GM12878 (cell line): ENCODE measurements at regions not wholly inside any gene's neighbourhood (a gene's known extent, or its start where the extent isn't known, plus 50 kb on each side); places are given as distances from the start of the nearest gene placed in this dataset.

Experiments used
- ATAC-seq: fragments of 200-7000 bp; cut with Tn5 transposase; 3 replicates; pipeline ENCODE4 v1.9.1; 2020; ENCODE audit warnings: mild to moderate bottlenecking, moderate library complexity
- BruUV-seq: library from RNA; stranded (reverse); fragments of 400-500 nt; replicated peaks from 2 replicates; lab custom pipeline; 2021; lab: Mats Ljungman, UMichigan
- CTCF ChIA-PET: fragments of 300-600 bp; sonication (Branson Sonifier 250); formaldehyde crosslinking; extraction: SDS; loops from one replicate; lab custom pipeline; 2021; ENCODE audit warnings: inconsistent platforms; lab: Yijun Ruan, JAX
- POLR2A ChIA-PET: fragments of 350-600 bp; formaldehyde crosslinking; extraction: SDS; loops from one replicate; lab custom pipeline; 2021; ENCODE audit warnings: inconsistent platforms; lab: Charles Lee
- RAD21 ChIA-PET: fragments of 300-600 bp; sonication (Branson Sonifier 250); formaldehyde crosslinking; loops from one replicate; lab custom pipeline; 2023; ENCODE audit warnings: antibody characterized with exemption; ENCODE audit not compliant: unreplicated experiment; lab: Charles Lee
- SMC1A ChIA-PET: fragments of 300-600 bp; sonication (Branson Sonifier 250); formaldehyde crosslinking; loops from one replicate; lab custom pipeline; 2023; ENCODE audit not compliant: unreplicated experiment, uncharacterized antibody; lab: Charles Lee
- DNase-seq: peaks from one replicate; pipeline ENCODE4 v3.0.0-alpha.2; 2011; ENCODE audit warnings: low read depth, low spot score
- FAIRE-seq: peaks from 3 replicates; lab custom pipeline; 2011; peaks lifted over from hg19 to GRCh38; lab: Jason Lieb, UNC
- H2AFZ ChIP-seq: 2 replicates; pipeline ENCODE4 v1.6.0; 2011; ENCODE audit warnings: low read depth, low read length, control low read depth; ENCODE audit not compliant: control insufficient read depth
- H3K27ac ChIP-seq: 2 replicates; pipeline ENCODE4 v1.5.1; 2011; ENCODE audit warnings: control low read depth; ENCODE audit not compliant: control insufficient read depth, insufficient read depth
- H3K27me3 ChIP-seq, 2 experiments: replicated peaks in 1 of 2; 2 replicates each; pipeline versions ENCODE4 v1.6.0 to v1.6.1; 2011; ENCODE audit warnings: low read length in 1 of 2; ENCODE audit not compliant: control insufficient read depth in 2 of 2, insufficient read depth in 2 of 2
- H3K36me3 ChIP-seq, 2 experiments: 2 replicates each; pipeline ENCODE4 v1.5.1; 2011; ENCODE audit warnings: low read length in 1 of 2; ENCODE audit not compliant: control insufficient read depth in 2 of 2, insufficient read depth in 2 of 2
- H3K4me1 ChIP-seq: 2 replicates; pipeline ENCODE4 v1.6.1; 2011; ENCODE audit warnings: mild to moderate bottlenecking, low read length, moderate library complexity, mixed read lengths; ENCODE audit not compliant: control insufficient read depth, insufficient read depth
- H3K4me2 ChIP-seq: 2 replicates; pipeline ENCODE4 v1.6.0; 2011; ENCODE audit warnings: control low read depth; ENCODE audit not compliant: control insufficient read depth, insufficient read depth
- H3K4me3 ChIP-seq: fragments of 200-600 bp; sonication (generic); 2 replicates; pipeline ENCODE4 v1.5.1; 2016
- H3K79me2 ChIP-seq: 2 replicates; pipeline ENCODE4 v1.6.0; 2011; ENCODE audit warnings: low read length; ENCODE audit not compliant: control insufficient read depth, insufficient read depth
- H3K9ac ChIP-seq: 2 replicates; pipeline ENCODE4 v1.8.0; 2011; ENCODE audit warnings: low read length, control low read depth, mixed read lengths; ENCODE audit not compliant: control insufficient read depth, insufficient read depth
- H3K9me3 ChIP-seq: replicated peaks from 3 replicates; pipeline ENCODE4 v1.5.1; 2011; ENCODE audit warnings: mild to moderate bottlenecking, low read length; ENCODE audit not compliant: control insufficient read depth, insufficient read depth
- H4K20me1 ChIP-seq: 2 replicates; pipeline ENCODE4 v1.6.0; 2011; ENCODE audit not compliant: control insufficient read depth, insufficient read depth
- CBFB ChIP-seq: IDR thresholded peaks from 2 replicates; pipeline ENCODE4 v1.6.1; 2016; ENCODE audit warnings: antibody characterized with exemption, low read depth
- CEBPZ ChIP-seq: fragments of 150-350 bp; IDR thresholded peaks from 2 replicates; pipeline ENCODE4 v1.6.1; 2016; ENCODE audit warnings: low read depth, low read length
- CHD4 ChIP-seq: fragments of 200-600 bp; sonication (generic); IDR thresholded peaks from 2 replicates; pipeline ENCODE4 v1.6.1; 2016; ENCODE audit warnings: mild to moderate bottlenecking
- KAT2A ChIP-seq: conservative IDR thresholded peaks from 2 replicates; pipeline ENCODE4 v1.6.1; 2011; ENCODE audit warnings: low read depth, low read length; ENCODE audit not compliant: control insufficient read depth
- POLR2A ChIP-seq: IDR thresholded peaks from 2 replicates; pipeline ENCODE4 v1.6.1; 2011; ENCODE audit warnings: low read depth, mild to moderate bottlenecking, low read length
- SREBF1 ChIP-seq: IDR thresholded peaks from 2 replicates; pipeline ENCODE4 v1.6.1; 2012; ENCODE audit warnings: mild to moderate bottlenecking, low read length
- SREBF2 ChIP-seq: IDR thresholded peaks from 2 replicates; pipeline ENCODE4 v1.6.1; 2012; ENCODE audit warnings: mild to moderate bottlenecking, low read length
- WGBS: methylation state at CpG from one replicate; pipeline ENCODE4 v1.1.6; 2016; ENCODE audit warnings: low lambda C conversion rate; ENCODE audit not compliant: insufficient replicate concordance, insufficient coverage; ENCODE audit errors: missing lambda C conversion rate; 5-methylcytosine and 5-hydroxymethylcytosine counted together
- in situ Hi-C: fragments of 300-500 bp; cut with MboI; formaldehyde crosslinking; loops from 9 replicates; pipeline ENCODE4 v1.14.3; 2018; ENCODE audit warnings: mixed read lengths
- intact Hi-C: fragments of 100-400 bp; cut with micrococcal nuclease; formaldehyde crosslinking; loops from one replicate; pipeline ENCODE4 v1.14.2; 2022; ENCODE audit not compliant: unreplicated experiment

- RAD21 ChIA-PET, result no interaction called here
- no peak for TF ChIP-seq POLR2A
- no peak for TF ChIP-seq SREBF1
- TF ChIP-seq CEBPZ, result no peak
- TF ChIP-seq CBFB, result no peak
- no peak for TF ChIP-seq CHD4
- TF ChIP-seq KAT2A, result no peak
- TF ChIP-seq SREBF2, result no peak
- TF ChIP-seq, all 136 proteins: peak for 0
- ChIA-PET SMC1A (no interaction called here), CTCF (no interaction called here), POLR2A (no interaction called here)
- FAIRE-seq, result no peak
- Histone ChIP-seq H3K79me2 (no peaks in the 10 kb centered on the region), H3K4me3 (no peak overlapping the region), H2AFZ (no peak overlapping the region), H3K4me2 (no peak overlapping the region), H3K36me3 (no peaks in the 10 kb centered on the region), H3K27ac (no peak overlapping the region), H4K20me1 (no peaks in the 10 kb centered on the region), H3K9me3 (no peaks in the 10 kb centered on the region), H3K27me3 (no peaks in the 10 kb centered on the region), H3K9ac (no peak overlapping the region), H3K4me1 (no peaks in the 10 kb centered on the region)
- ATAC-seq, result no peak
- BruUV-seq, result no TSS peak
- intact Hi-C loops (no loop called here), in situ Hi-C loops (no loop called here)
- no CpG with 5 or more reads among the region's 1 CpG for WGBS
- DNase-seq, result no peak
These were observed 873.4 kb downstream of the NLGN4Y start for GRCh38 chrY:15397556-15398280.
